SJCRH30 (cell line): ENCODE measurements at regions not wholly inside any gene's neighbourhood (a gene's known extent, or its start where the extent isn't known, plus 50 kb on each side); places are given as distances from the start of the nearest gene placed in this dataset.
A peak's percentile ranks its signal among the peaks of the same experiment; 100 is the strongest.

Experiments used
- DNase-seq, 2 experiments: peaks; one replicate each; pipeline ENCODE4 v3.0.0-alpha.2; 2015 to 2020
- H3K27ac ChIP-seq: fragments of 250-450 bp; sonication (Bioruptor Pico); 2 replicates; pipeline ENCODE4 v1.5.1; 2020; ENCODE audit warnings: mild to moderate bottlenecking, moderate library complexity
- H3K27me3 ChIP-seq: fragments of 250-450 bp; sonication (Bioruptor Pico); 2 replicates; pipeline ENCODE4 v1.5.1; 2020; ENCODE audit warnings: mild to moderate bottlenecking, moderate library complexity
- H3K36me3 ChIP-seq: fragments of 250-450 bp; sonication (Bioruptor Pico); 2 replicates; pipeline ENCODE4 v1.5.1; 2020; ENCODE audit warnings: mild to moderate bottlenecking, moderate library complexity
- H3K4me1 ChIP-seq: fragments of 250-450 bp; sonication (Bioruptor Pico); 2 replicates; pipeline ENCODE4 v1.5.1; 2020; ENCODE audit warnings: mild to moderate bottlenecking, moderate library complexity
- H3K4me3 ChIP-seq: fragments of 250-450 bp; sonication (Bioruptor Pico); 2 replicates; pipeline ENCODE4 v1.5.1; 2020; ENCODE audit warnings: mild to moderate bottlenecking, moderate library complexity
- H3K9me3 ChIP-seq: fragments of 250-450 bp; sonication (Bioruptor Pico); replicated peaks from 2 replicates; pipeline ENCODE4 v1.5.1; 2020; ENCODE audit warnings: mild to moderate bottlenecking, moderate library complexity

DNA sequence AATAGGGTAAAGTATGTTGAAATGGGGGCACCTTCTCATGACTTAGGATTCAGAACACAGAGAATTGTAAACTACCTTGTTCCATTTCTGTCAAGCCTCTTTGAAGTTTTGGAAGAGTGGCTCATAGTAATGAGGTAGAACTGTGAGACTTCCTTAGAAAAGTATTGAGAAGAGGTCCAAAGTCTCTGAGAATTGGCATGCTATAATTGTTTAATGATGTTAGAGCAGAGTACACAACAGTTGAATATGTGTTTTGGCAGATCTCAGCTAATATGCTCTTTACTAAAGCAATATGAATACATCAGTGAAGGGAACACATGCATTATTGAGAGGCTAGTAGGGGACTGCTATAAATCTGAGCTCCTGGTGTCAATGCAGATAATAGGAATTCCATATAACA, 579.4 kb upstream of the RIOK2 start:
- Histone ChIP-seq H3K4me3 (no peak overlapping the region), H3K4me1 (no peaks in the 10 kb centered on the region), H3K27ac (no peak overlapping the region), H3K27me3 (no peaks in the 10 kb centered on the region), H3K9me3 (no peaks in the 10 kb centered on the region), H3K36me3 (no peaks in the 10 kb centered on the region)
- no peak for DNase-seq

DNA sequence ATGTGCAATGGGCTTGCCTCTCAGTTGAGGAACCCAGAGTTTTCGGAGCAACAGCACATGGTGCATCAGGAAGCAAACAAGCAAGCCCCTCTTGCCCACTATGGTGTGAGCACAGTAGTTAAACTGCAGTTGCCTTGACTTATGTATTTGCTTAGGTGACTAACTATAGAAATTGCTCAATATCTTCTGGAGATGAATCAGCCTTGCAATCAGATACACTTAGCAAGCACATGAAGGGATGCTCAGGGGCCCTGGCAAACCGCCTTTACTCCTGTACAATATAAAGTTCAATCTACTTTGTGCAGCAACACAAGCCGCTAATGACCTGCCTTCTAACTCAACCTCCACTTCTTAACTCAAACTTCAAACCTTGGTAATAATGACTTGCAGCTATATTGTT, 581.7 kb upstream of the RIOK2 start:
- DNase-seq, result no peak
- Histone ChIP-seq H3K4me3 (no peak overlapping the region), H3K27me3 (no peaks in the 10 kb centered on the region), H3K9me3 (no peaks in the 10 kb centered on the region), H3K4me1 (no peaks in the 10 kb centered on the region), H3K27ac (no peak overlapping the region), H3K36me3 (no peaks in the 10 kb centered on the region)

DNA sequence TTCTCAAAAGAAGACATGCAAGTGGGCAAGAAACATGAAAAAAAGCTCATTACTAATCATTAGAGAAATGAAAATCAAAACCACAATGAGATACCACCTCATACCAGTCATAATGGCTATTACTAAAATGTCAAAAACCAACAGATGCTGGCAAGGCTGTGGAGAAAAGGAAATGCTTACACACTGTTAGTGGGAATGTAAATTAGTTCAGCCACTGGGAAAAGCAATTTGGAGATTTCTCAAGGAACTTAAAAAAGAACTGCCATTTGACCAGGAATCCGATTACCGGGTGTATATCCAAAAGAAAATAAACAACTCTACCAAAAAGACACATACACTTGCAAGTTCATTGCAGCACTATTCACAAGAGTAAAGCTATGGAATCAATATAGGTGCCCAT, 595.4 kb upstream of the RIOK2 start:
- peak in 1 of 2 experiments; percentile 4 for DNase-seq
- no peaks in the 10 kb centered on the region for H3K36me3 ChIP-seq
- H3K9me3 ChIP-seq, result no peaks in the 10 kb centered on the region
- H3K27me3 ChIP-seq, result no peaks in the 10 kb centered on the region
- H3K27ac ChIP-seq, result no peak overlapping the region
- H3K4me3 ChIP-seq, result no peak overlapping the region
- no peaks in the 10 kb centered on the region; the same call in 1 of the 2 replicates for H3K4me1 ChIP-seq

DNA sequence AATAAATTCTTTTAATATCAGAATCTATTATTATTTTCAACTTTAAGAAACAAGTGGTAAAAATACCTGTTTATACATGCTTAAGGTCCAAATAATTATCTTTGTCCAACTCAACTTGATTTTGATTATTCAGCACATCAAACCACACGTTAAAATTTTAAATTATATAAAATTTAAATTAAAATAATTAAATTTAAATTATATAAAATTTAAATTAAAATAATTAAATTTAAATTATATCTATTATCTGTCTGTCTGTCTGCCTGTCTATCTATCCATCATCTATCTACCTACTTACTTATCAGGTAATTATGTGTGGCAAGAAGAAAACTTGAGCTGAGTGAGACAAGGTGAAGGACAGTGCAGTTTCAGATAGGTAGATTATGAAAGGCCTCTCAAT, 605.3 kb upstream of the RIOK2 start:
- Histone ChIP-seq H3K4me3 (no peak overlapping the region), H3K36me3 (no peaks in the 10 kb centered on the region), H3K4me1 (no peaks in the 10 kb centered on the region), H3K27me3 (no peaks in the 10 kb centered on the region), H3K27ac (no peak overlapping the region), H3K9me3 (no peaks in the 10 kb centered on the region)
- DNase-seq, result no peak

DNA sequence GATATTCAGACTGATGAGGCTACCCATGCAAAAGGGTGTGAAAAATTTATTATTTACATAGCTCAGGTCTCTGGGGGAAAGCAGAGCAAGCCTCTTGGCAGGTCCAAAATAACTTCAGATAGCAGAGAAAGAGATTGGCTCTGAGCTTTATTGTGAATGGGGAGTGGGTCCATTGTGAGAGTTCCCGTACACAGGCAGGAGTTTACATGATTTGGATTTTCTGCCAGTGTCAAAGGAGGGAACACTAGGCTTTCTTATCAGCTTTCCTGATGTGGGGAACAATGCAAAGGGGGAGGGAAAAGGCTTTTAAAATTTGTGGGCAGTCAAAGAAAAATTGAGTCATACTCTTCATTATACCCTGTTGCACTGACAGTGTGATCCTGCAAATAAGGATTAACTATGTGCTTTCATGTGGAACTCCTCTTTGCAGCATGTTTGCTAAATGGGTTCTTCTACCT, 615.0 kb upstream of the RIOK2 start:
- Histone ChIP-seq H3K4me3 (no peak overlapping the region), H3K36me3 (no peaks in the 10 kb centered on the region), H3K27ac (no peak overlapping the region), H3K27me3 (no peaks in the 10 kb centered on the region), H3K4me1 (no peaks in the 10 kb centered on the region), H3K9me3 (no peaks in the 10 kb centered on the region; the same call in 1 of the 2 replicates)
- no peak for DNase-seq

DNA sequence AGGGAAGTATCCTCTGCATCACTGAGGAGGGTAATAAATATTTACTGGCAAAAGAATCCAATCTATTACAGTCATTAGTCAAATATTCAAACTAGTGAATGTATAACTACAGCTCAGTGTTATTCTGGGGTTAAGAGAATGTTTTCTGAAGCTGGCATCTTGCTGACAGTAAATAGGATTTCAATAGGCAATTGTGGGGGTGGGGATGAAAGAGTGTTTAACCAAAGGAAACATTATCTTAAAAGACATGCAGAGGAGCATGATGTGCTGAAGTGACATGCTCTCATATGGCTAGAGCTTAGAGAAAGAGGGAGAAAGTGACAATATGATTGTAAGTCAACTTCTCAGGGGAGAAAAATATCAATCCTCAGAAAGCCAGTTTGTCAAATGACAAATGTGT, 618.4 kb upstream of the RIOK2 start:
- H3K9me3 ChIP-seq, result peaks cover 7% of the 10 kb centered on the region
- no peak overlapping the region for H3K4me3 ChIP-seq
- H3K4me1 ChIP-seq, result no peaks in the 10 kb centered on the region
- H3K27me3 ChIP-seq, result no peaks in the 10 kb centered on the region
- DNase-seq, result no peak
- no peak overlapping the region for H3K27ac ChIP-seq
- H3K36me3 ChIP-seq, result no peaks in the 10 kb centered on the region

DNA sequence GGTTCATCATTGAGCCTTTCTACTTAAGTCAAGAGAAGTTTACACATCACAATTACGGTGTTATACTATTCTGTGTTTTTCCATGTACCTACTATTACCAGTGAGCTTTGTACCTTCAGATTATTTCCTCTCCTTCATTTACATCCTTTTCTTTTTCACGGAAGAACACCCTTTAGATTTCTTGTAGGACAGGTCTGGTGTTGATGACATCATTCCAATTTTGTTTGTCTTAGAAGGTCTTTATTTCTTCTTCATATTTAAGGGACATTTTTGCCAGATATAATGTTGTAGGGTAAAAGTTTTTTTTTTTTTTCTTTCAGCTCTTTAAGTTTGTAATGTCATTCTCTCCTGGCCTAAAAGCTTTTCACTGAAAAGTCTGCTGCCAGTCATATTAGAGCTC, 637.1 kb upstream of the RIOK2 start:
- Histone ChIP-seq H3K4me1 (no peaks in the 10 kb centered on the region), H3K4me3 (no peak overlapping the region), H3K9me3 (no peaks in the 10 kb centered on the region), H3K36me3 (no peaks in the 10 kb centered on the region), H3K27ac (no peak overlapping the region), H3K27me3 (no peaks in the 10 kb centered on the region)
- no peak for DNase-seq

DNA sequence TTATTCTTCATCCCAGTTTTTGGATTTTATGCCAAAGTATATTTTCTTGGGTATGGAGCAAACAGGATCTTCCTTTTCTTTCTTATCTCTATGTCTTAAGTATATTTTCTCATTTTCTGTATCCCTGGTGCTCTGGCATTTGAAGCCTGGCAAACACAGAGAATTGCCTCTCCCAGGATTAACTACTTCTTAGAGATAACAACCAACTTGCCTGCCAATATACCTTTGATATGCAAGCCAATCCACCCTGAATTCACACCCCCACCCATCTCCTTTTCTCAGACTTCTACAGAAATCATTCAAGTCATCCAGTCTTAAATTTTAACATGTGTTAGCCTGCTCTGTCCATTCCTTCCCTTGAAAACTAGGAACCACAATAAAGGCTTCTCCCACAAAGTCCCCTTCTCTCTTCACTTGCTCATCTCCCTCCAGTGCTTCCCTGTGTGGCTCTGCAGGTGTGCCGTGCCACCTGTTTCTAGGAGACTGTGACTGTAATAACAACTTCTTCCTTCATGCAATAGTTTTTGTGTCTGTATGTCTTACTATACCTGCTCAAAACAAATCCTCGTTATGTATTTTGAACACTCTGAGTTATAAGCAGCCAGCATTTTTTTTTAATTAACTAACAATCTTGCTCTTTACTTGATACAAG, 649.7 kb upstream of the RIOK2 start:
- Histone ChIP-seq H3K4me3 (no peak overlapping the region), H3K27me3 (no peaks in the 10 kb centered on the region), H3K36me3 (no peaks in the 10 kb centered on the region), H3K4me1 (peaks cover 2% of the 10 kb centered on the region), H3K9me3 (no peaks in the 10 kb centered on the region), H3K27ac (no peak overlapping the region)
- no peak for DNase-seq

DNA sequence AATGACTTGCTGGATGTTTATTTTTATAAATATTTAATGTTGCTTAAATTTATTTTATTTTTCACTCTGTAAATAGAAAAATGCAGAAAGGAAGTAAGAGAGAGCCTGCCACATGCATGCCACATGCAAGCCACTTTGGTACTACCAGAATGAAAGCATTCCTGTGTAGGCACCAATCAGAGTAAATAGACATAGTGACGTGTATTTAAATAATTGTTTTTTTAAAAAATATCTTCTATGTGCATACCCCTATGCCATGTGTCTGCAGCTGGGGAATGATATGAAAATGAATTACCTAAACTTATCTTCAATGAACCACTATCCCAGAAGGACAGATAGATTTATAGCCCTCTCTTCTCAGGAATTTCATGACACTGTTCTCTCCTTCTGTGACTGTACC, 651.5 kb upstream of the RIOK2 start:
- DNase-seq, result no peak
- no peaks in the 10 kb centered on the region for H3K36me3 ChIP-seq
- H3K27me3 ChIP-seq, result no peaks in the 10 kb centered on the region
- no peak overlapping the region for H3K27ac ChIP-seq
- H3K9me3 ChIP-seq, result no peaks in the 10 kb centered on the region
- H3K4me3 ChIP-seq, result no peak overlapping the region
- H3K4me1 ChIP-seq, result peaks cover 18% of the 10 kb centered on the region

DNA sequence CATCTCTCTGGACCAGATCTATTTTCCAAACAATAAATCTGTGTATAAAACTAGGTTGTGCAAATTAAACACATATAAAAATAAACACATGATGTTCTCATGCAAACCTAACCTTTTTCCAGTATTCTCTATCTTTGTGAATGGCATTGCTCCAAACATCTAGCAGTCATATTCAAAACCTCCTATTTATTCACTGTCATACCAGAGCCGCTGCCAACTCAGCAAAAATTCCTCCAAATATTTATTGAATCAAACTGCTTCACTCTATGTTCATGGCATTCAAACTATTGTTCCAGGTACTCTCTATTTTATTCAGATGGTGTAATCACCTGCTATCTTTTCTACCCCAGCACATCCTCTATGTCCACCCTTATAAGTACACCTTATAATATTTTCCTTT, 652.1 kb upstream of the RIOK2 start:
- Histone ChIP-seq H3K27ac (no peak overlapping the region), H3K27me3 (no peaks in the 10 kb centered on the region), H3K4me1 (peaks cover 23% of the 10 kb centered on the region), H3K9me3 (no peaks in the 10 kb centered on the region), H3K4me3 (no peak overlapping the region), H3K36me3 (no peaks in the 10 kb centered on the region)
- DNase-seq, result no peak

DNA sequence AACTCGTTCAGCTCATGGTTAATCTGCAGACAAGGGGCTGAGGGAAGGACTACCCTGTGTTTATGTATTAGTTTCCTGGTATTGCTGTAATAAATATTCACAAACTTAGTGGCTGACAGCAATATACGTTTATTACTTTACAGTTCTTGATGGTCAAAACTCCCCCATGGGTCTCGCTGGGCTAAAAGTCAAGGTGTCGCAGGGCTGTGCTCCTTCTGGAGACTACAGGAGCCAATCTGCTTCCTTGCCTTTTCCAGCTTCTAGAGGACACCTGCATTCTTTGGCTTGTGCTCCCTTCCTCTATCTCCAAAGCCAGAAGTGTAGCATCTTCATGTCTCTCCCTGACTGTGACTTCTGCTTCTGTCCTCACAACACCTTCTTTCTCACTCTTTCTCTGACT, 653.8 kb upstream of the RIOK2 start:
- Histone ChIP-seq H3K4me3 (no peak overlapping the region), H3K4me1 (peaks cover 30% of the 10 kb centered on the region), H3K9me3 (no peaks in the 10 kb centered on the region), H3K27me3 (no peaks in the 10 kb centered on the region), H3K36me3 (no peaks in the 10 kb centered on the region), H3K27ac (no peak overlapping the region)
- no peak for DNase-seq

DNA sequence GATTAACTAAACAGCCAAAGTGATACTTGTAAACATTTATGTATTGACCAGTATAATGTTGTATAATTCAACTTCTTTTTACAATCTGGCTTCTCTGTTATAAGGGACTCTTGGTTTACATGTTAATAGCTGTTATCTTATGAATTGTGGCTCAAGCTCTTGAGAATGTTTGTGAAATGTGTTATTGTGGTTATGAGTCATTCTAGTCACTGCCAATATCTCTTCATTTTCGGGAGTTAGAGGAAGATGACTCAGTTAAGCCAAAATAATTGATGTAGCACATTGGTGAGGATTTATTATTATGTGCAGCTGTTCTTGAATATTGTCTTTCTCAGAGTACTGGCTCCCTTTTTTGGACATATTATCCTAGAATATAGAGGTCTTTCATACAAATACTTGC, 655.2 kb upstream of the RIOK2 start:
- Histone ChIP-seq H3K27me3 (no peaks in the 10 kb centered on the region), H3K4me3 (no peak overlapping the region), H3K27ac (peak overlapping the region; percentile 83), H3K9me3 (no peaks in the 10 kb centered on the region), H3K36me3 (no peaks in the 10 kb centered on the region), H3K4me1 (peaks cover 40% of the 10 kb centered on the region)
- DNase-seq, result peak in 1 of 2 experiments; percentile 85

DNA sequence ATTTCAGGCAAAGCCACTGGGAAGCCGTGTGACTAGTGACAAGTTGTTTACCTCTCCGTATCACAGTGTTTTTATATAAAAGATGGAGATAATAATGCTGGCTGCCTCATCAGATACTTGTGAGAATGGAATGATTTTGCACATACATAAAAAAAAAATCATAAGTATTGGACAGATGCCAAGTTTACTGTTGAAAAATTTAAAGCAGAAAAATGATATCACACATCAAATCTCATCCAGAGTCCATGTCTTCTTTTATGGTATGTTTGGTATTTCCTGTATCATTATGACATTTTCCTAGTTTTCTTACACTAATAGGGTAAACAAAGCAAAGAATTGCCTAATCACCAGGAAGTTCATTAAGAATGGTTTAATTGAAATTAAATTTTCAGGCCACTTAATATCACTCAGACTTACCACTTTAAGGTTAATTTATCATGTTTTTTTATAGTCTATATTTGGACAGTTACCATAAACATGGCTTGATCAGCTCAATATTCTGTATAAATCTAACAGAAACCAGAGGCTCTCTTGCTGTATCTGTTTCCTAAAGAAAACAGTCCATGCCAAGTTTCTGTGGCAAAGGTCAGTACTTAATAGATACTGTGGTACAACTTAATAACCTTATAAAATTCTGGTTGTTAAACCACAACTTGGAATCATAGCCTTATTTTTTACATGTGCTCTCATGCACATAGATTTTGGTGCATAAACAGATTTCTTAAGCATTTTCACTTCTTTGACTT, 656.5 kb upstream of the RIOK2 start:
- Histone ChIP-seq H3K4me1 (peaks cover 44% of the 10 kb centered on the region), H3K4me3 (no peak overlapping the region), H3K9me3 (no peaks in the 10 kb centered on the region), H3K27me3 (no peaks in the 10 kb centered on the region), H3K36me3 (no peaks in the 10 kb centered on the region), H3K27ac (peak overlapping the region; percentile 83)
- DNase-seq, result peak in 1 of 2 experiments; percentile 59

DNA sequence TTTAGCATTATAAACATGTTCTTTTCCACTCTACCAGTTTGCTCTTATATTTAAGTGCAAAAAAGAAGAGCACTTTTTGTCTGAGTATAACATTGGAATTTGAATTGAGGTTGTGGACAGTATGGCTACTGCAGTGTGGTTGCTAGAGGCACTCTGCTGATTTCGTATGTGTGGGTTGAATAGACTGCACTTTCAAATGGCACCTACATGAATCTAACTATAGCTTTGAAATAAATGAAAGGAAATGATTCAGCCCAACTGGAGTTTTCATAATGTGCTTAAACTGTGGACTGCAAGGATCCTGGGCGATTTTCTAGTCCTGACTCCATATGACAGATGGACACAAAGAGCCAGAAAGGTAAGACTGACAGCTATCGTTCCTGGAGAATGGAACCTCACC, 657.6 kb upstream of the RIOK2 start:
- DNase-seq, result no peak
- no peak overlapping the region for H3K27ac ChIP-seq

DNA sequence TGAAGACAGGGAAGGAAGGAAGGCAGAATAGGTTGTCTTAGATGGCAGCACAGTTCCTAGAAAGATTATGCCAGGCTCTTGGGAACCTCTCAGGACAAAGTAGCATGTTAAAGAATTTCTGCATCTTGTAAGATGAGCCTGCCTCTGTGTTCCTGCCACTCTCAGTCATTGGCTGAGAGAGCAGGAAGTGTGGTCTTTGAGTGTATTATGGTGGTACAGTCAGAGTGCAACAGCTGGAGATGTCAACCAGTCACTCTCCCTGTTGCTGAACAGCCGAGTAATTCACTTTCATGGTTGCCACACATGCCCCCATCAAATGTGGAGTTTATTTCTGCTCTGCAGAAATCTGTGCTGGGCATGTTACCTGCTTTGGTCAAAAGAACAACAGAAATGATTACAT, 659.6 kb upstream of the RIOK2 start:
- Histone ChIP-seq H3K27me3 (no peaks in the 10 kb centered on the region), H3K4me1 (peaks cover 44% of the 10 kb centered on the region), H3K4me3 (no peak overlapping the region), H3K9me3 (no peaks in the 10 kb centered on the region), H3K27ac (peak overlapping the region; percentile 36), H3K36me3 (no peaks in the 10 kb centered on the region)
- DNase-seq, result peak; percentile 61 to 78

More for the DNA sequence above, 657.6 kb upstream of the RIOK2 start:
- Histone ChIP-seq H3K4me1 (peaks cover 44% of the 10 kb centered on the region), H3K27me3 (no peaks in the 10 kb centered on the region), H3K4me3 (no peak overlapping the region), H3K9me3 (no peaks in the 10 kb centered on the region), H3K36me3 (no peaks in the 10 kb centered on the region)

DNA sequence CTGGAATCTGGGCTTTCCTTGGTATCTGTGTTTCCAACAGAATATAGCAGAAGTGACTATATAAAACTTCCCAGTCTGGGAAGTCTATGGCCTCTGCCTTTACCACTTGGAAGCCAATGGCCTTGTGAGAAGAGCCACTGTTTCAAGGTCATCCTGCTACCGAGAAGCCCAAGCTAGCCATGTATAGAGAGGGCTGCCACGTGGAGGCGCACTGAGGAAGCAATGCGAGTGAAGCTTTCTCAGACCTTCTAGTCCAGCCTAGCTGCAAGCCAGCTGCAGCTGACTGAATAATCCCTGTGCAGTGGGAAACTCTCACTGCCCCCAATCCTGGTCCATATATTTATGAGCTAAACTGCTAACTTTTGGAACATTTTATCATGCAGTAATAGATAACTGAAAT, 661.8 kb upstream of the RIOK2 start:
- Histone ChIP-seq H3K4me1 (peaks cover 24% of the 10 kb centered on the region), H3K9me3 (no peaks in the 10 kb centered on the region), H3K27ac (no peak overlapping the region), H3K36me3 (no peaks in the 10 kb centered on the region), H3K27me3 (no peaks in the 10 kb centered on the region), H3K4me3 (no peak overlapping the region)
- no peak for DNase-seq
